ENCODE measurements at regions not wholly inside any gene's neighbourhood (a gene's known extent, or its start where the extent isn't known, plus 50 kb on each side); places are given as distances from the start of the nearest gene placed in this dataset.

GRCh38 chr3:82390868-82391267 lies 629.4 kb upstream of the GBE1 start:
- TF ChIP-seq CTCF (conservative IDR thresholded peaks at IDR 0.05) (no peak), ZFX (IDR thresholded peaks at IDR 0.05) (no peak)
